Activated CD4-positive, alpha-beta memory T cell treated with anti-CD3 and anti-CD28 coated beads, Interleukin-2, amount 10 ng/mL, durations not matched to agents 7 days and 5 days (primary cell): ENCODE measurements at regions not wholly inside any gene's neighbourhood (a gene's known extent, or its start where the extent isn't known, plus 50 kb on each side); places are given as distances from the start of the nearest gene placed in this dataset.

Source experiments
- CTCF ChIA-PET: fragments of 350-600 bp; sonication (Branson Sonifier 250); formaldehyde crosslinking; loops from one replicate; lab custom pipeline; 2021; ENCODE audit warnings: antibody characterized with exemption, inconsistent platforms; lab: Charles Lee
- POLR2A ChIA-PET: fragments of 350-600 bp; sonication (Branson Sonifier 250); formaldehyde crosslinking; loops from one replicate; lab custom pipeline; 2021; ENCODE audit warnings: antibody characterized with exemption; lab: Charles Lee
- DNase-seq: peaks from one replicate; pipeline ENCODE4 v3.0.0-alpha.2; 2020
- H3K27ac Mint-ChIP-seq: one replicate; pipeline ENCODE4 v1.8.0; 2021; ENCODE audit warnings: mild to moderate bottlenecking, mixed read lengths
- H3K27me3 Mint-ChIP-seq: one replicate; pipeline ENCODE4 v1.8.0; 2021; ENCODE audit warnings: mixed read lengths
- H3K36me3 Mint-ChIP-seq: one replicate; pipeline ENCODE4 v1.8.0; 2021; ENCODE audit warnings: low read depth, mixed read lengths
- H3K4me1 Mint-ChIP-seq: one replicate; pipeline ENCODE4 v1.8.0; 2021; ENCODE audit warnings: mixed read lengths
- H3K4me3 Mint-ChIP-seq: one replicate; pipeline ENCODE4 v1.8.0; 2021; ENCODE audit warnings: mild to moderate bottlenecking, mixed read lengths
- H3K9me3 Mint-ChIP-seq: one replicate; pipeline ENCODE4 v1.8.0; 2021; ENCODE audit warnings: mixed read lengths

DNA sequence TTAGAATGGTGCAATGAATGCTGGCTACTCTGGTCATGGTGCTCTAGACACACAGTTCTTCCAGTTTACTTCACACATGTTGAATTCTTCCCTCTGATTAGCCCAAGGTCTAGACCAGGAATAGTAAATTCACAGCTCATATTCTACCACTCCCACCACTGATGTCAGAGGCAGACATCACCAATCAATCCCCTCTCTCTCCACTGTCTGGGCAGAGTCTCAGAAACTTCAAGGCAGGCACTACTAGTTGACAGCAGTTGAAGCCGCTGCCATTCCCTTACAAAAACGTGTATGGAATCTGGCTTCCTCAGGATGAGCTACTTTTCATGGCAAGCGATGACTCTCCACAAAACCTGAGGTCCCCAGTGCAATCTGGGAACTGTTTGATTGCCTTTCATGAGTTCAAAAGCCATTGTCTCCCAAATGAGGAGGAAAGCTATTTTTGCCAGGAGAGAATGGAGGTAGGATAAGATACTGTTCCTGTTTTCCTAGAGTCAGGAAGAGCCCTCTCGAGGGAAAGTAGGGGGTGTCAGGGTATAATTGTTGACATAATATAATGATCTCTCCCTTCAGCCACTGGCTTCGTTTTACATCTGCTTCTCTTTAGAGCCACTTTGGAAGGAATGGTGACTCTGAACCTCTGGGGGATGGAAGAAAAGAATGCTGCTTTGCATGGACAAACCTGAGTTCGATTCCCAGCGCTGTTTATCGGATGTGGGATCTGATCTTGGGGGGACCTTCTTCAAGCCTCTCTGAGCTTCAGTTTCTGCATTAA lies 90.0 kb downstream of the FOXL1 start:
- H3K36me3 Mint-ChIP-seq: no peaks in the 10 kb centered on the region
- H3K9me3 Mint-ChIP-seq: peaks cover 13% of the 10 kb centered on the region
- H3K4me3 Mint-ChIP-seq: no peak overlapping the region
- no peak overlapping the region for H3K27ac Mint-ChIP-seq
- ChIA-PET POLR2A (no interaction called here), CTCF (no interaction called here)
- peaks cover 32% of the 10 kb centered on the region for H3K4me1 Mint-ChIP-seq
- DNase-seq: no peak
- H3K27me3 Mint-ChIP-seq: peaks cover 18% of the 10 kb centered on the region

DNA sequence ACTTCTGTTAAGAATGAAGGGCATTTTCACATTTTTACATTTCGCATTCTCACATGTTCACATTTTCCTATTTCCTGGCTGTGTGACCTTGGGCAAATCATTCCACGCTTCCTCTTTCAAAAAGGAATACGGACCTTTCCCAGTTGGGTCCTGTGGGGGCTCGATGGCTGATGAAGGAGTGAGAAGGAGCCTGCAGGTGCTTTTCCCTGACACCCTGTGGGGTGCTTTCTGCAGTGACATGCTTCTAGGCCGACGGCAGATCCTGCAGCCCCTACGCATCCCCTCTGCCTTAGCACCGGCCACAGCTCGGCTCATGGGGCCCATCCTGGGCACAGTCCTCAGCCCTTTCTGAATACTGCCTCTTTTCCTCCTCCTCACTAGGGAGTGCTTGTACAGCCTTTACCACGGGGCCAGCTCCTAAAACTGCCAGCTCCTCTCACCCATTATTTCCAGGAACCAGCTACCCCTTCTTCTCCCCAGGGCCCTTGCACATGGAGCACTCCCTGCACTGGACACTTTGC lies 91.0 kb downstream of the FOXL1 start:
- CTCF ChIA-PET: no interaction called here
- Mint-ChIP-seq H3K9me3 (peaks cover 13% of the 10 kb centered on the region), H3K27ac (no peak overlapping the region), H3K36me3 (no peaks in the 10 kb centered on the region), H3K4me1 (peaks cover 22% of the 10 kb centered on the region), H3K27me3 (peaks cover 10% of the 10 kb centered on the region), H3K4me3 (no peak overlapping the region)
- no peak for DNase-seq
- POLR2A ChIA-PET: no interaction called here

DNA sequence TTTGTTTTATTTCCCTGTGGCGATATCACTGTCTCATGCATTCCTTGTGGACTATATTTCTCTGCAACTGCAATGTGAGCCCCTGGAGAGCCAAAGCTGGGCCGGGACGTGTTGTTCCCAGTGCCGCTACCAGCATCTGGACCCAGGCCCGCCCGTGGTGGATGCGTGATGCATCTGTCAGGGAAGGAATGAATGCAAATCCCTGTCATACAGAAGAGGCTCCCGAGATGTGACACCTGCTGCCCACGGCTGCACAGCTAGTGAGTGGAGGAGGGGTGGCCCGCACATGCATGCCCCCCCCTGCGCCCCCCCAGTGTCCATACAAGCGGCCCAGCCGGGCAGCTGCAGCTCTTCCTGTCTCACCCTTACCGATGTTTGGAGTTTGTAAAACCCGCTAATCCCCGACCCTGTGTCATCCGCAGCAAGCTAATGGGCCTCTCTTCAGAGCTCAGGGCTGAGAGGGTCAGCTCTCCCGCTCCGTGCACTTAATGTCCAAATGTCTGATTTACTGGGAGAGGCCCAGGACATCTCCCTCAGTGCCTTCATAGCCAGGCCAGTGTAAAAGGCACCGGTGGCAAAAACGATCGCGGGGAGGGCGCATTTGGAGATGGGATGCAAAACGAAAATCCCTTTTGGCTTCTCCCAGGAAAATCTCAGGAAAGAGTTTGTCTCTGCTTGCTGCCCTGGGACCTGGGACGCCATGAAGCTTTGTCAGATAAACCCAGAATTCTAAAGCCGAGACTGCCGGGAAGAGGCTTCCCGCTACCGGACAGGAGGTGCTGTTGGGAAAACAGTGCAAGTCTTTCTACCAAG lies 91.8 kb downstream of the FOXL1 start:
- CTCF ChIA-PET: no interaction called here
- Mint-ChIP-seq H3K4me1 (peaks cover 14% of the 10 kb centered on the region), H3K36me3 (no peaks in the 10 kb centered on the region), H3K9me3 (peaks cover 11% of the 10 kb centered on the region), H3K27ac (no peak overlapping the region), H3K27me3 (peaks cover 9% of the 10 kb centered on the region), H3K4me3 (no peak overlapping the region)
- no peak for DNase-seq
- POLR2A ChIA-PET: no interaction called here

DNA sequence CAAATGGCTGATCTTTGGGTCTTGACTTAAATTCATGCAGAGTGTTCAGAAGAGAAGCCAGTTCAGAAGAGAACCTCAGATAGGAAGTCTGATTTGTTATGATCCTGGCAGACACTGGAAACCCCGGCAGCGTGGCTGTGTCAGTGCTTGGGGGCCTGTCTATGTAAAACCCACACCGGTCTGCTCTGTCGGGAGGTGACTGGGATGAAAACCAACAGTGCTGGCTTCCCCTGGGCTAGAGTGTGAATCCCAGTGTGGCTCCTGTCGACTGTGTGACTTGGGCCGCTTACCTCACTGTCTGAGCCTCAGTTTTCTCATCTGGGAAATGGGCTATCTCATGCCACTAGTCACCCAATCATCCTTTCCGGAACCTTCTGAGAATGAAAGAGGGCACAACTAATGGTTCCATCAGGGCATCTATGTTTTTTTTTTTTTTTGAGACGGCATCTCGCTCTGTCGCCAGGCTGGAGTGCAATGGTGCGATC lies 92.4 kb downstream of the FOXL1 start:
- POLR2A ChIA-PET: no interaction called here
- Mint-ChIP-seq H3K27ac (no peak overlapping the region), H3K36me3 (no peaks in the 10 kb centered on the region), H3K27me3 (peaks cover 9% of the 10 kb centered on the region), H3K4me3 (no peak overlapping the region), H3K4me1 (peaks cover 9% of the 10 kb centered on the region), H3K9me3 (peaks cover 9% of the 10 kb centered on the region)
- DNase-seq: no peak
- CTCF ChIA-PET: no interaction called here

DNA sequence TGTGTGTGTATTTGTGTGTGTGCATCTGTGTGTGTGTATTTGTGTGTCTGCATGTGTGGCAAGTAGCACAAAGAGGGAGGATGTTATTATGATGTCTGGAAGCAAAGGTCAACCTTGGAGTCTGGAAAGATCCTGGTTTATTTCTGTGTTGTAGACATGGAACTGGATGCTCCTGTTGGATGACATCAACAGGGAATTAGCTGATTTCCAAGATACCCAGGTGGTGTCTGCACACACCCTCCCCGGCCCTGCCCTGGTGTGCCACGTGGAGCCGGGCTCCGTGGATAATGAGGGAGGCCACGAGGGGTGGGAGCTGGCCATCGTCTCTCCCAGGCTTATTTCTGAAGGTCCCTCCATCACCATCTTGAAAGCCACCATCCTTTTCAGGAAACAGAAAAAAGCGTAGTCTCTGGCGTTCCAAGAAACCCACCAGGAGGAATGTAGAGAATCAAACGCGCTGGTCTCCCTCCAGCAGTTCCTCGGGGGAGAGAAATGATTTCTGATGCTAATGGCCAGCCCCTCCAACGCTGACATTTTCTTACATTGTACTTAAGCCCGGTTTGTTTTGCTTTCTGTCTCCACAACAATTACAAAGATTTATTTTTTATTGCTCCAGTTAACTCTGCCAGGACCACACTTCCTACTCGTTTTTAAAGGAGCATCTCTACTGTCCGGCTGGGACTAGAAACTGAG lies 93.3 kb downstream of the FOXL1 start:
- Mint-ChIP-seq H3K27ac (no peak overlapping the region), H3K4me1 (peaks cover 6% of the 10 kb centered on the region), H3K27me3 (peaks cover 10% of the 10 kb centered on the region), H3K9me3 (peaks cover 3% of the 10 kb centered on the region), H3K36me3 (no peaks in the 10 kb centered on the region), H3K4me3 (no peak overlapping the region)
- no peak for DNase-seq
- POLR2A ChIA-PET: no interaction called here
- CTCF ChIA-PET: no interaction called here

DNA sequence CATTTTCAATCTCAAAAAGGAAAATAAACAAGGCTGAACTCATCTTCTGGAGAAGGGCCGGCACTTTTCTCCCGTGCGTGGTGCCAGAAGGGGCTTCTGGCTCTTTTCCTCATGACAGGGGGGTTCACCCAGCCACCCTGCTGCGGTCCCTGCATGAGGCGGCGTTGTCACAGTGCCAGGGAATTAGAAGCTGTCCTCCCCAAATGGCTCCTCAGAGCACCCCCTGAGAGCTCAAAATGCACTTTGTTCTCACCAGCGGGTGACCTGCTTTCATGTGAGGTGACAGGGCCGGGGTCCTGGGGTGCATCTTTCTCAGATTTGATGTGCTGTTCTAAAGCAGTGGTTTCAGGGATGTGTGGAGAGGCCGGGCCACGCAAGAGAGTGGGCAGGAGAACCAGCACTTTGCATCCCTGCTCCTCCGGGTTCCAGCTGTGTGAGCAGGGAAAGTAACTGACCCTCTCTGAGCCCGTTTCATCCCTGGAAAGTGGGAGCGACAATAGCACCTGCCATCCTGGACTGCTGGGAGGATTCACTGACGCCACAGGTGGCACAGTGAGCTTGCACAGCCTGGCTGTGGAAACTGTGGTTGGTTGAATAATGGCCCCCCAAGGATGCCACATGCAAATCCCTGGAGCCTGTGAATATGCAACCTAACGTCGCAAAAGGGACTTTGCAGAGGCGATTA lies 94.0 kb downstream of the FOXL1 start:
- ChIA-PET CTCF (no interaction called here), POLR2A (no interaction called here)
- Mint-ChIP-seq H3K9me3 (peaks cover 3% of the 10 kb centered on the region), H3K4me1 (peaks cover 6% of the 10 kb centered on the region), H3K4me3 (no peak overlapping the region), H3K36me3 (no peaks in the 10 kb centered on the region), H3K27me3 (peaks cover 10% of the 10 kb centered on the region), H3K27ac (no peak overlapping the region)
- DNase-seq: no peak

DNA sequence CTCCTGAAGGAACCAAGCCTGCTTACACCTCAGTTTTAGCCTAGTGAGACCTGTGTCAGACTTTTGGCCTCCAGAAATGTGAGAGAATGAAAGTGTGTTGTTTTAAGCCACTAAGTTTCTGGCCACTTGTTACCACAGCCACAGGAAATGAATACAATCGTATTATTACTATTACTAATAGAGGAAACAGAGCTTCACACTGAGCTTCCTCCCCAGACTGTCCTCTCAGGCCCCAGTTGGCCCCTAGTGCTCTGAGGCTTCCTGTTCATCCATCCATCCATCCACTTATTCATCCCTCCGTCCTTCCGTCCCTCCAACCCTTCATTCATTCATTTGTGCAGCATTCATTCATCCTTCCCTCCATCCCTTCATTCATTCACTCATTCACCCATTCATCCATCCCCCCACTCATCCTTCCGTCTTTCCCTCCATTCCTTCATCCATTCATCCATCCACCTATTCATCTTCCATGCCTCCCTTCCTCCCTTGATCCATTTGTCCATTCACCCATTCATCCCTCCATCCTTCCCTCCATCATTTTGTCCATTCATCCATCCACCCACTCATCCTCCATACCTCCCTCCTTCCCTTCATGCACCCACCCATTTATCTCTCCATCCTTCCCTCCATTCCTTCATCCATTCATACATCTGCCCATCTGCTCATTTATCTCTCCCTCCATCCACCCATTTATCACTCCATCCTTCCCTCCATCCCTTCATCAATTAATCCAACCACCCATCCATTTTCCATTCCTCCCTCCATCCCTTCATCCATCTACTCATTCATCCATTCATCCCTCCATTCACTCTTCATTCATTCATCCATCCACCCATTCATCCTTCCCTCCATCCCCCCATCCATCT lies 95.0 kb downstream of the FOXL1 start:
- no peaks in the 10 kb centered on the region for H3K9me3 Mint-ChIP-seq
- ChIA-PET CTCF (no interaction called here), POLR2A (no interaction called here)
- H3K4me1 Mint-ChIP-seq: peaks cover 6% of the 10 kb centered on the region
- DNase-seq: no peak
- H3K4me3 Mint-ChIP-seq: no peak overlapping the region
- H3K36me3 Mint-ChIP-seq: no peaks in the 10 kb centered on the region
- no peak overlapping the region for H3K27ac Mint-ChIP-seq
- peaks cover 6% of the 10 kb centered on the region for H3K27me3 Mint-ChIP-seq

DNA sequence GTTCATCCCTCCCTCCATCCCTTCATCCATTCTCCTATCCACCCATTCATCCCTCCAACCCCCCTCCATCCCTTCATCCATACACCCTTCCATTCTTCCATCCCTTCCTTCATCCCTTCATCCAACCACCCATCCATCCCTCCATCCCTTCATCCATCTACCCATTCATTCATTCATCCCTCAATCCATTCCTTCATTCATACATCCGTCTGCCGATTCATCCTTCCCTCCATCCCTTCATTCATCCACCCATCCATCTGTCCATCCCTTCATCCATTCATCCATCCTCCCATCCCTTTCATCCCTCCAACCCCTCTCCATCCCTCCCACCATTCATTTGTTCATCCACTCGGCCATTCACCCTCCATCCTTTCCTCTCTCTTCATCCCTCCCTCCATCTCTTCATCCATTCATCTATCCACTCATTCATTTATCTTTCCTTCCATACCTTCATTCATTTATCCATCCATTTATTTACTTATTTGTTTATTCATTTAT lies 95.7 kb downstream of the FOXL1 start:
- CTCF ChIA-PET: no interaction called here
- Mint-ChIP-seq H3K27me3 (peaks cover 6% of the 10 kb centered on the region), H3K36me3 (no peaks in the 10 kb centered on the region), H3K4me1 (peaks cover 3% of the 10 kb centered on the region), H3K4me3 (no peak overlapping the region), H3K9me3 (no peaks in the 10 kb centered on the region), H3K27ac (no peak overlapping the region)
- no peak for DNase-seq
- POLR2A ChIA-PET: no interaction called here

DNA sequence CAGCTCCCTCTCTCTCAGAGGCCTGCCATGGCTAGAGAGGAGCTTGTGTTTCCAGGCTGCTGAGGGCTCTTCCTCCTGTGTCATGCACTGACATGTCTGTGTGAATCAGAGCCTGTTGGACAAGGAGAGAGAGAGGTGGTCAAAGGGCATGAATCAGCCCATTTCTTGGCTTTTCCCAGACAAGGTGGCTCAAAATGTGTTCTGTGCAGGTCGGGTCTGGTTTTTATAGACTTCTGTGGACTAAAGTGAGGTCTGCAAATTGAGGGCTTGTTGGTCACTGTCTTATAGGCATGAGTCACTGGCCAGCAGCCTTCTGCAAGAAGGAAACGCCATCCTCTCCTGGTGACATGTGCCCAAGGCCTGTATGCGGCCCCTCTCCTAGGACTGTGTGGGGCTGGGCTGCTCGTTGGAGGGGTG lies 97.9 kb downstream of the FOXL1 start:
- Mint-ChIP-seq H3K4me1 (no peaks in the 10 kb centered on the region), H3K27me3 (peaks cover 4% of the 10 kb centered on the region), H3K36me3 (no peaks in the 10 kb centered on the region), H3K4me3 (no peak overlapping the region), H3K9me3 (no peaks in the 10 kb centered on the region), H3K27ac (no peak overlapping the region)
- CTCF ChIA-PET: no interaction called here
- POLR2A ChIA-PET: no interaction called here
- no peak for DNase-seq

DNA sequence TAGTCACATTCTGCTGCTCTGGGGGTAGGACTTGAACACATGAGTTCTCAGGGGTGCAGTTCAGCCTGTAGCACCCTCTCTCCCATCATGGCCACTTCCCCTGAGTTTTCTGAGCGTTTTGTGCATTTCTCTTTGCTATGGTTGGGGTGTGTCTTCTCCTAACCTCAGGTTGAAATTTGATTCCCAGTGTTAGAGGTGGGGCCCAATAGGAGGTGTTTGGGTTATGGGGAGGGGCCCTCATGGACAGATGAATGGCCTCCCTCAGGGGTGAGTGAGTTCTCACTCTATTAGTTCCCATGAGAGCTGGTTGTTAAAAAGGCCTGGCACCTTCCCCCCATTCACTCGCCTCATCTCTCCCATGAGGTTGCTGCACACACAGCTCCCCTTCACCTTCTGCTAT lies 101.1 kb downstream of the FOXL1 start:
- Mint-ChIP-seq H3K4me1 (no peaks in the 10 kb centered on the region), H3K4me3 (no peak overlapping the region), H3K27ac (no peak overlapping the region), H3K9me3 (no peaks in the 10 kb centered on the region), H3K27me3 (peaks cover 3% of the 10 kb centered on the region), H3K36me3 (no peaks in the 10 kb centered on the region)
- ChIA-PET CTCF (no interaction called here), POLR2A (no interaction called here)
- DNase-seq: no peak

DNA sequence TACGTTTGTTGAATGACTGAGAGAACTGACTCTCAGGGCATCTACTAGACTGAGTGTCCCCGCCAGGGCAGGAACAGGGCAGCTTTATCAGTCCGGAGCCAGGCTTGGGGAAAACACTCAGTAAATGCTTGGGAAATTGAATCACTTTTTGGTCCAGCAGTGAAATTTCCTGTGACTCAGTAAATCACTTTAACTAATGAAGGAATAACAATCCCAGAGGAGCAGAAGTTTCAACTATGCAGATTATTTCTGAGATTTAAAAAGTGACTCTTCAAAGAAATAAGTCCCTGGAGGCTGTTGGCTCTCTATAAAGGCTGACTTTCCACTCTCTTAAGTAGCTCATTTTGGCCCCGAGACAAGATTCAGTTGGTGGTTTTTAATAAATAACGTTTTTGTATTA lies 101.8 kb downstream of the FOXL1 start:
- CTCF ChIA-PET: no interaction called here
- H3K36me3 Mint-ChIP-seq: no peaks in the 10 kb centered on the region
- peaks cover 3% of the 10 kb centered on the region for H3K27me3 Mint-ChIP-seq
- POLR2A ChIA-PET: no interaction called here
- no peak for DNase-seq
- H3K4me3 Mint-ChIP-seq: no peak overlapping the region
- no peak overlapping the region for H3K27ac Mint-ChIP-seq
- no peaks in the 10 kb centered on the region for H3K4me1 Mint-ChIP-seq
- H3K9me3 Mint-ChIP-seq: no peaks in the 10 kb centered on the region

DNA sequence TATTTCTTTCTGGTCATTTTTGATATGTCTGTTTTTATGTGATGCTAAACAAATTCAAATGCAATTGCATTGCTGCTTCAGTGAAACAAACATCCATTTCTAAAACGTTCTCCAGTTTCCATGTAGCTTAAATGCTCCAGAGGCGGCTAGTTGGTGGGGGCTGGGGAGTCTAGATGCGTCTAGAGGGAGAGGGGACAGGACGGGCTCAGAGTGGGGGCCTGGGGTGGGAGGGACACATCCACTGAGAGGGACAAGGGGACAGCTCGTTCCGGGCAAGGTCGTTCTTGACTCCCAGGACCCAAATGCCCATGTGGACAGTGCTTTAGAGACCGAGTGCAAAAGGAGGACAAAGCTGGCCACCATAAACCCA lies 102.3 kb downstream of the FOXL1 start:
- Mint-ChIP-seq H3K4me3 (no peak overlapping the region), H3K27ac (no peak overlapping the region), H3K4me1 (no peaks in the 10 kb centered on the region), H3K36me3 (no peaks in the 10 kb centered on the region), H3K27me3 (peaks cover 3% of the 10 kb centered on the region), H3K9me3 (no peaks in the 10 kb centered on the region)
- POLR2A ChIA-PET: no interaction called here
- CTCF ChIA-PET: no interaction called here
- no peak for DNase-seq
